ENCODE measurements at regions not wholly inside any gene's neighbourhood (a gene's known extent, or its start where the extent isn't known, plus 50 kb on each side); places are given as distances from the start of the nearest gene placed in this dataset.

DNA sequence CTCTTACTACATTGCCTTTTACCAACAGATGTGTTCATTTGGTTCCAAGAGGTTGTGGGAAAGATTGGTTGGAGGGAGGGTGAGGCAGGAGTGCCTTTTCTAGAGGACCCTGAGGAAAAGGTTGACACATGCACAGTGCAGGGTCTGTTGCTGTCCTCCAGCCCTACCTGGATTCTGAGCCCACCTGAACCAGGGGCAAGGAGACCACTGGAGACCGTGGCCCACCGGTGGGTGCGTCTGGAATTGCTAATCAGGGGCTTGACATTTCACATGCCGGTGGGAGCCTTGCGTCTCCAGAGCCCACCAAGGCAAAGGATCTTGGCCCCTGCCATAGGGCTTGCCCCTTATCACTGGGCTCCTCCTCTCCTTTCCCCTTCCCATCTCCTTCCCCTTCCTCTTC is 80.4 kb upstream of the ZBED5 start:
- Mint-ChIP-seq H3K4me1 (peaks cover 3% of the 10 kb centered on the region), H3K27ac (no peak overlapping the region), H3K27me3 (ENCODE audit: insufficient read depth) (peaks cover 5% of the 10 kb centered on the region), H3K36me3 (ENCODE audit: low read depth) (no peaks in the 10 kb centered on the region), H3K9me3 (no peaks in the 10 kb centered on the region), H3K4me3 (no peak overlapping the region)
- Histone ChIP-seq H3K9me3 (ENCODE audit: control insufficient read depth, low read length) (no peaks in the 10 kb centered on the region), H3K9ac (ENCODE audit: extremely low read depth, low read length, poor library complexity, severe bottlenecking) (no peak overlapping the region), H3K4me1 (ENCODE audit: control insufficient read depth, insufficient read depth, low read length) (no peaks in the 10 kb centered on the region), H3K27ac (ENCODE audit: low read depth, low read length) (no peak overlapping the region), H3K4me3 (ENCODE audit: low read length) (no peak overlapping the region), H3K36me3 (ENCODE audit: control insufficient read depth, insufficient read depth, low read length) (no peaks in the 10 kb centered on the region), H3K27me3 (ENCODE audit: control insufficient read depth, insufficient read depth, low read length, poor library complexity, severe bottlenecking) (peaks cover 2% of the 10 kb centered on the region)
- DNase-seq, result no peak
- TF ChIP-seq, protein P1, sequence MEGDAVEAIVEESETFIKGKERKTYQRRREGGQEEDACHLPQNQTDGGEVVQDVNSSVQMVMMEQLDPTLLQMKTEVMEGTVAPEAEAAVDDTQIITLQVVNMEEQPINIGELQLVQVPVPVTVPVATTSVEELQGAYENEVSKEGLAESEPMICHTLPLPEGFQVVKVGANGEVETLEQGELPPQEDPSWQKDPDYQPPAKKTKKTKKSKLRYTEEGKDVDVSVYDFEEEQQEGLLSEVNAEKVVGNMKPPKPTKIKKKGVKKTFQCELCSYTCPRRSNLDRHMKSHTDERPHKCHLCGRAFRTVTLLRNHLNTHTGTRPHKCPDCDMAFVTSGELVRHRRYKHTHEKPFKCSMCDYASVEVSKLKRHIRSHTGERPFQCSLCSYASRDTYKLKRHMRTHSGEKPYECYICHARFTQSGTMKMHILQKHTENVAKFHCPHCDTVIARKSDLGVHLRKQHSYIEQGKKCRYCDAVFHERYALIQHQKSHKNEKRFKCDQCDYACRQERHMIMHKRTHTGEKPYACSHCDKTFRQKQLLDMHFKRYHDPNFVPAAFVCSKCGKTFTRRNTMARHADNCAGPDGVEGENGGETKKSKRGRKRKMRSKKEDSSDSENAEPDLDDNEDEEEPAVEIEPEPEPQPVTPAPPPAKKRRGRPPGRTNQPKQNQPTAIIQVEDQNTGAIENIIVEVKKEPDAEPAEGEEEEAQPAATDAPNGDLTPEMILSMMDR (conservative IDR thresholded peaks at IDR 0.05), result no peak
- WGBS, 2 experiments (ENCODE audit: insufficient coverage in 1 of 2, insufficient read length in 1 of 2), result 92 to 100% methylated on average over 4 to 5 of the region's 5 CpGs

DNA sequence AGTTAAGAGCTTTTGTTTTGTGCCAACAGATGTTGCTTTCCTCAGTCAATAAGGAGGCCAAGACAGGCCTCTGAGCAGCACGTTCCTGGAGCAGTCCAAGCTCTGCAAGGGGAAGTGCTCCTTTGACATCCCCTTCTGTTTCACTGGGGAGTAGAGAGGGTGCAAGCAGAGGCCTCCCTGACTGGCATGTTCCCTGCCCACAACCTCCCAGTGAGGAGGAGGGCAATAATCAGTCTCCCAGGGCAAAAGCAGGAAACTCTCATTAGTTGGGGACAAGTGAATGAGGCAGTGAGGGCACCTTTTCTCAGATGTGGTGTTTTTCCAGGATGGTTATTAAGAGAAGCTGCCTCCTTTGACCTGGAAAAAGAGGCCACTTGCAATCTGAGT is 79.5 kb upstream of the ZBED5 start:
- no peaks in the 10 kb centered on the region for H3K9me3 ChIP-seq (ENCODE audit: control insufficient read depth, low read length)
- Mint-ChIP-seq H3K36me3 (ENCODE audit: low read depth) (no peaks in the 10 kb centered on the region), H3K27me3 (ENCODE audit: insufficient read depth) (peaks cover 10% of the 10 kb centered on the region), H3K4me3 (no peak overlapping the region), H3K9me3 (no peaks in the 10 kb centered on the region), H3K4me1 (peaks cover 3% of the 10 kb centered on the region), H3K27ac (no peak overlapping the region)
- H3K4me3 ChIP-seq (ENCODE audit: low read length), result no peak overlapping the region
- DNase-seq, result no peak
- H3K27me3 ChIP-seq (ENCODE audit: control insufficient read depth, insufficient read depth, low read length, poor library complexity, severe bottlenecking), result peaks cover 11% of the 10 kb centered on the region
- H3K4me1 ChIP-seq (ENCODE audit: control insufficient read depth, insufficient read depth, low read length), result no peaks in the 10 kb centered on the region
- no peak overlapping the region for H3K27ac ChIP-seq (ENCODE audit: low read depth, low read length)
- WGBS, 2 experiments (ENCODE audit: insufficient coverage in 1 of 2, insufficient read length in 1 of 2), result 66 to 100% methylated on average over 1 of the region's 1 CpG
- TF ChIP-seq, protein P1 (conservative IDR thresholded peaks at IDR 0.05), result no peak
- H3K9ac ChIP-seq (ENCODE audit: extremely low read depth, low read length, poor library complexity, severe bottlenecking), result no peak overlapping the region
- no peaks in the 10 kb centered on the region for H3K36me3 ChIP-seq (ENCODE audit: control insufficient read depth, insufficient read depth, low read length)

DNA sequence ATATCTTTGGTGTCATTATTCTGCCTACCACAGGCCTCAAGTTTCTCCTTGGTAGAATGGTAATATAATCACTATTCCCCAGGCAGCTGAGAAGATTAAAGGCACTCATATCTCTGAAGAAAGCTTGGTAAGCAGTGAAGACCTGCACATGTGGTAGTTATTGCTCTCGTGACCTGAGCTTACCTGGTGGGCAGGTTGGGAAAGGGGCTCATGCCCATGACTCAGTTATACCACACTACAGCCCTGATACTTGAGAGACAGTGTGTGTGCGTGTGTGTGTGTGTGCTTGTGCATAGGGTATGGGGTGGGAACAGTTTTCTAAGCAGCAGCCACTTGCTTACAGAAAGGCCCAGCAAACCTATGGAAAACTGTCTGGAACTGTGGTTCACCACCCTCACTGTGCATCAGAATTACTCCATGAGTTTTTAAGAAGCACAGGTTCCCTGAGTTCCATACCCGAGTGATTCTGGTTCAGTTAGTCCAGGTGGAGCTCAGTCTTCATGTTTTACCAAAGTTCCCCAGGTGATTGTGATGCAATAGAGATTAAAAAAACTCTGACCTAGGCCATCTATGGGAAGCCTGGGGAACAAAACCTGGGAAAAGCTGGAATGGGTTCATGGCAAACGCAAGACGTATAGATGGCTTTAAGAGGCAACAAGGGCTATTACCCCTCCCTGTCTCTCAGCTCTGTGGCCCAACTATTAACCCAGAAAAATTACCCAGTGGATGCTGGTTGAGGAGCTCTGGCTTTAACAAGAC is 79.0 kb upstream of the ZBED5 start:
- Mint-ChIP-seq H3K4me3 (no peak overlapping the region), H3K27ac (no peak overlapping the region), H3K27me3 (ENCODE audit: insufficient read depth) (peaks cover 10% of the 10 kb centered on the region)

More for the DNA sequence above, 79.0 kb upstream of the ZBED5 start:
- WGBS, 2 experiments (ENCODE audit: insufficient coverage in 1 of 2, insufficient read length in 1 of 2), result 89 to 93% methylated on average over 4 to 5 of the region's 5 CpGs
- no peak for DNase-seq
- H3K9ac ChIP-seq (ENCODE audit: extremely low read depth, low read length, poor library complexity, severe bottlenecking), result no peak overlapping the region
- TF ChIP-seq, protein P1 (conservative IDR thresholded peaks at IDR 0.05), result no peak
- no peak overlapping the region for H3K4me3 ChIP-seq (ENCODE audit: low read length)
- H3K9me3 ChIP-seq (ENCODE audit: control insufficient read depth, low read length), result no peaks in the 10 kb centered on the region
- H3K27me3 ChIP-seq (ENCODE audit: control insufficient read depth, insufficient read depth, low read length, poor library complexity, severe bottlenecking), result peaks cover 13% of the 10 kb centered on the region
- Mint-ChIP-seq H3K4me1 (peaks cover 3% of the 10 kb centered on the region), H3K9me3 (no peaks in the 10 kb centered on the region), H3K36me3 (ENCODE audit: low read depth) (no peaks in the 10 kb centered on the region)
- no peaks in the 10 kb centered on the region for H3K36me3 ChIP-seq (ENCODE audit: control insufficient read depth, insufficient read depth, low read length)
- no peaks in the 10 kb centered on the region for H3K4me1 ChIP-seq (ENCODE audit: control insufficient read depth, insufficient read depth, low read length)
- H3K27ac ChIP-seq (ENCODE audit: low read depth, low read length), result no peak overlapping the region
